ENCODE measurements at regions not wholly inside any gene's neighbourhood (a gene's known extent, or its start where the extent isn't known, plus 50 kb on each side); places are given as distances from the start of the nearest gene placed in this dataset.

- TF ChIP-seq CTCF (IDR thresholded peaks at IDR 0.05) = no peak
- TF ChIP-seq TCF12 (IDR thresholded peaks at IDR 0.05) = no peak
- TF ChIP-seq POLR2AphosphoS5 (IDR thresholded peaks at IDR 0.05; ENCODE audit: low read depth, low read length) = no peak
- no peak for TF ChIP-seq CHD2 (IDR thresholded peaks at IDR 0.05; ENCODE audit: low read length, partially characterized antibody)
- TF ChIP-seq NFIC (IDR thresholded peaks at IDR 0.05; ENCODE audit: borderline replicate concordance) = no peak
- TF ChIP-seq TEAD4 (IDR thresholded peaks at IDR 0.05; ENCODE audit: borderline replicate concordance, insufficient read depth) = no peak
- no peak for TF ChIP-seq RXRA (IDR thresholded peaks at IDR 0.05; ENCODE audit: borderline replicate concordance, low read depth)
- TF ChIP-seq FOXM1 (IDR thresholded peaks at IDR 0.05; ENCODE audit: low read depth) = no peak
- TF ChIP-seq RCOR1 (IDR thresholded peaks at IDR 0.05; ENCODE audit: low read length) = no peak
Measured at GRCh38 chr5:121755266-121755665, 96.4 kb upstream of the FTMT start.

All from SK-N-SH (cell line).